IPS-NIHi11 (cell line): ENCODE measurements at regions not wholly inside any gene's neighbourhood (a gene's known extent, or its start where the extent isn't known, plus 50 kb on each side); places are given as distances from the start of the nearest gene placed in this dataset.
"Not testable (repeated sequence)": the region's sequence is repeated elsewhere in the genome, so short reads cannot be mapped to it uniquely, and the experiment has no call there.

Source experiments
- DNase-seq: peaks from one replicate; pipeline ENCODE4 v3.0.0; 2012; ENCODE audit warnings: mixed read lengths, low spot score

DNA sequence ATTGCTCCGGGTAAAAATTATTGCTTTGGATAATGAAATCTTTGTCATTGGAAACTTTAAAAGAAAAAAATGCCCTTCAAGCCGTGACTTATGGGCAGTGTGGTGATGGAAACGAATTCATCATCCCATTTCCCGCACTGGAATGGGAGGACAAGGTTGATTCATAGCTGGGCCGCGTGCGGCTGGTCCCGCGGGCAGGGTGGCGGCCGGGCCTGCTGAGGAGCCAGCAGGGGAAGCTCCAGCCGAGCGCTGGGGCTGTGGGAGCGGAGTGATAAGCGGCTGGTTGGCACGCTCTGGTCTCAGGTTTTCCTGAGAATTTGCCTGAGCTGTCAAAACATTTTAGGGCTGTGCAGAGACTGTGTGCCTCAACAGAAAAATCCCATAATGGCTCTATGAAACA is 351.7 kb downstream of the CDC5L start:
- no peak for DNase-seq

DNA sequence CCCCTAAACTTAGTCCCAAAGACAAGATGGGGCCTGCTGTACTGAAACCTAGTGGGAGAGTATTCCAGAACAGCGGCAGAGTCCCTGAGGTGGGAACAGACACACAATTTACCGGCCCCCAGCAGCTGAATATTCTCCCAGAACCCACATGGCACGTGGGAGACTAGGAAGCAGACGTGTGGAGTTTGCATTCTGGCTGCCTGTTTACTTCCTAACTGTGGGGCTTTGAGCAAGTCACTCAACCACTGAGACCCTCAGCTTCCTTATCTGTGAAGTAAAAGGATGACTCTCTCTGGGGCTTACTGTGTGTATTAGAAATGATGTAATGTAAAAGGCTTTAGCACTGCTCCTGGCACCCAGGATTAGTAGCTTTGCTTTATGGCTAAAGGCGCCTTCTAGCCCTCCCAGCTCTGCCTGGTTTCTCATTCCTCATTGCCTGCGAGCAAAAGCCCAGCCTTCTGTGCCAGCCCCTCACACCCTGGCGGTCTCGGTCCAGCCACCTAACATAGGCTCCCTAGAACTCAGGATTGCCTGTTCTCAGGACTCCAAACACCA is 353.1 kb downstream of the CDC5L start:
- DNase-seq, result no peak

DNA sequence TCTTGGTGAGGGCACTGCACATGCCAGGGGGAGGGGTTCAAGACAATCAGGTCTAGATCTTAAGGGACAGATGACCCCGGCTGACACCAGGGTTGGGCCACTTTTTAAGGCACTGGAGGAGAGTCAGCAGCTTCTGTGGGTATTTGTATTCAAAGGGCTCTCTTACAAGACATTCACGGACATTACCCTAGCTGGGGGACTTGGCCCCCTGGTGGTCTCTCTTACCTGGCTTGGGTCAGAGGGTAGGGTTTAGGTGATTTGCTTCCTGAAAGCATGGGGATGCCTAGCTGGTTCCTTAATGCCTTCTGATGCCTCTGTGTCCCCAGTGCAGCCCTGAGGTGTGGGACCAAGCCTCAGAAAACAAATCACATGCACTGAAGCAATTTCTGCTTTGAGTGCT is 354.7 kb downstream of the CDC5L start:
- no peak for DNase-seq

DNA sequence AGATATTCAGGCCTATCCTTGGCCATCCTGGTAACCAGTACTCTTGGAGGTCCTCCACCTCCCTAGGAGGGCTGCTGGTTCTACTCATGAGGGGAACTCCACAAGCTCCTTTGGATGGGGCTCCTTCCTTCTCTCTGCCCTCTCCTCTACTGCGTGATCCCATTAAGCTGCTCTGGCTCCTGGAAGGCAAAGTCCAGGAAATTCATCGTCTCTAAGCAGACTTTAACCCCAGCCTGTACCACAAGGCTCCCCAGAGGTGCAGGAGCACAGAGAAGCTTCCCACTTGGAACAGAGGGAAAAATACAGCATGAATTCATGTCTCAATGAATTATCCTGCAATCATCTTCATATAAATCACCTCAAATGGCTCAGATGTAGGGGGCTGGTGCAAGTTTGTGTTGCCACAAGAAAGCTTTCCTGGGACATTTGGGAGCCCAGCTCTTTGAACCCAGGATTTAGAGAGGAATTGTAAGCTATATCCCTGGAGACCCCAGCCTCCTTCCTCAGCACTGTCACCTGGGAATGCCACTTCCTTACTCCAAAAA is 355.4 kb downstream of the CDC5L start:
- DNase-seq, result no peak

DNA sequence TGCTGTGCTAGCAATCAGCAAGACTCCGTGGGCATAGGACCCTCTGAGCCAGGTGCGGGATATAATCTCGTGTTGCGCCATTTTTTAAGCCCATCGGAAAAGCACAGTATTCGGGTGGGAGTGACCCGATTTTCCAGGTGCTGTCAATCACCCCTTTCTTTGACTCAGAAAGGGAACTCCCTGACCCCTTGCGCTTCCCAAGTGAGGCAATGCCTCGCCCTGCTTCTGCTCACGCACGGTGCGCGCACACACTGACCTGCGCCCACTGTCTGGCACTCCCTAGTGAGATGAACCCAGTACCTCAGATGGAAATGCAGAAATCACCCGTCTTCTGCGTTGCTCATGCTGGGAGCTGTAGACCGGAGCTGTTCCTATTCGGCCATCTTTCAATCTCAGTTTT is 372.6 kb downstream of the CDC5L start:
- DNase-seq, result not testable (repeated sequence)

DNA sequence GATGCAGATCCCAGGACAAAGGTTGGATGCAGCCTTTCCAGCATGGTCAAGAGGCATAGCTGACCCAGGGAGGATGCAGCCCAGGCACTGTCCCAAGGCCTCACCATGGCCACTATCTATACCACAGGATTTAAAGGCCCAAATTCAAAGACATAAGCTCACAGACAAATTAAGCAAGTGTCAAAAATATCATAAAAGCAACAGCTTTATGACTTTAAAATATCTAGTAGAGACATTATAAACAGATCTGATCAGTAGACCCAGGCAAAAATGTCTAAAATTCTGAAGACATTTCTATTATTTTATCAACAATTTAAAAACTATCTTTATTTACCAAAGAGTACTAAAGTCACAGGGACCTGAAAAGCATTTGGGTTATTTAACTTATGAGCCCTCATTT is 373.5 kb downstream of the CDC5L start:
- DNase-seq, result no peak

DNA sequence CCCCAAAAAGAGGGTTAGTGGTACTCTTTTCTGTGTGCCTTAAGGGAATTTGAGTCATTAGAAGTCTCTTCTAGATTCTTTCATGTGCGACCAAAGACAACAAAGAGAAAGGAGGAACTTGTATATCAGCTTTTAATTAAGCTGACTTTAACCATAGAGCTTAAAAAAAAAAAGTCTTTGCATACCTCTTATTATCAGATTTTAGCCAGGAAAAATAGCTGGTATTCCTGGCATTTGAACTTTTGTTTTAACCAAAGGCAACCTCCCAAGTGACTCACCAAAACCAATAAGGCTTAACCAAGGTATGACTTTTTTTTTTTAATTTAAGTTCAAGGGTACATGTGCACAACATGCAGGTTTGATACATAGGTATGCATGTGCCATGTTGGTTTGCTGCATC is 375.0 kb downstream of the CDC5L start:
- DNase-seq, result no peak

DNA sequence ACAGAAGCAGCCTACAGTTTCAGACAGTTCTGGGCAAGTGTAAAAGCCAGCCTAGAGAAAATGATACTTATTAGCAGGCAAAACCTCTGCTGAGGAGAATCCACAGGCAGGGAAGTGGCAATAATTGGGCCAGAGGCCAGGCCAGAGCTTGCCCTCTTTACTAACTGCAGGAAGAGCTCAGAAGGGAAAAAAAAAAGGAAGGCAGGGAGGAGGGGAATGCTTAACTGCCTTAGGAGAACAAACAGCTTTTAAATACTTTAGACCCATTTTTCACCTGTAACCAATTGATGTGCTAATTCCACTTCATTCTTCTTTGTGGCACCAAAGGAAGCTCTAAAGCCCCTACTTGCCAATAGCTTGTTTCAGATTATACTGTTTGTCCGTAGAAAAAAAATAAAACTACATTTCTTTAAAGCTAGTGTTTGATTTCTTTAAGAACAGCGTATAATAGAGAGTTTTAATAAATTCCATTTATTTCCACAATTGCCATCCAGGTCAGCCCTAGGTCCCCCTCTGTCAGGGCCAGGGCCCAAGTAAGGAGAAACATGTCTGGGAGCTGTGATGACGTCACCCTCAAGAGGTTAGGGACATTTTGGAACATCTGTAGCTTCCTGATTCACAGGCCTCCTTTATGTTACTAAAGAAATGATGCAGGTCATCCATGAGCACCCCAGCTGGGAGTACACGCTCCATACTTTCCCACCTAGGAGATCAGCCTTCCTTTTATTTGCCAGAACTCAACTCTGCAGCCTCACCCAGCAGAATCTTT is 384.3 kb downstream of the CDC5L start:
- no peak for DNase-seq

DNA sequence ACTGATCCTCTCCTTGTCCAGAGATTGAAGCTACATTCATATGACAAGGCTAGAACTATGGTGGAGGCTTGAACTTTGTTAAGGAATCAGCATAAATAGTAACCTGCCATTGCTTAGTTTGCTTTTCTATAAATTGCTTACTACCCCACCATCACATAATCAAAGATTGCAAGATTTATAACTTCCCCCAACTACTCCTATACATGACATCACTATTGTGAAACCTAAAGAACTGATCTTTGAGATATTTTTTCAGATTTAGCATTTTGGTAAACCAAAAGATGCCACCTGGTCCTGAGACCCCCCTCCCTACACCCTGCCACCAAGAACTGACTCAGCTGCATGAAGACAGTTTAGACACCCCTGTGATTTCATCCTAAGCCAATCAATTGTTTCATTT is 385.3 kb downstream of the CDC5L start:
- no peak for DNase-seq

DNA sequence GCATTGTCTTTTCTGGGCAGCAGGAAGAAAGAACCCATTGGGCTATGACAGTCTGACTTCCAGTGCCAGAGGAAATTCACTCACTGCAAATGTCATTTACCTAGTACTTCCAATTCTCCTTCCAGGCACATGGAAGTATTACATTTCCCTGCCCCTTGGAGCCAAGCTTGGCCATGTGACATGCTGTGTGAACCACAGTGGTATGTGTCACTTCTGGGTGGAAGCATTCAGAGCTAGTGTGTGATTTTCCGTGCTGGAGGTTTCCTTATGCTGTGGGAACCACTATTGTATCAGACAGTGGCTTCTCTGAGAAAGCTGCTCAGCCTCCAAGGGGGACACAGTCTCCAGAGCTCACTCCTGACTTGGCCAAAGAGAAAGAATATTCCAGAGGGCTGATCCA is 387.6 kb downstream of the CDC5L start:
- DNase-seq, result no peak

DNA sequence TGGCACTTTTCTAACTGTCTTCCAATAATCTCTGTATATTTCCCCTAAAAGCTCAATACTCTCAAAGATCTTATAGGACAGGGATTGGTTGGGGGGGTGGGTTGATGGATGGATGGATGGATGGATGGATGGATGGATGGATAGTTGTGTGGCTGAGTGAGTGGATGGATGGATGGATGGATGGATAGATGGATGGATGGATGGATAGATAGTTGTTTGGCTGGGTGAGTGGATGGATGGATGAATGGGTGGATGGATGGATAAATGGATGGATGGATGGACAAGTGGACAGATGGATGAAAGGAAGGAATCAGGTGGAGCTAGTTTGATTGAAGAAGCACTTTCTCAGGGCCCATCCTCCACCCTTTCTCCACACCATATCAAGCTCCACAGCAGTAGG is 388.8 kb downstream of the CDC5L start:
- no peak for DNase-seq

DNA sequence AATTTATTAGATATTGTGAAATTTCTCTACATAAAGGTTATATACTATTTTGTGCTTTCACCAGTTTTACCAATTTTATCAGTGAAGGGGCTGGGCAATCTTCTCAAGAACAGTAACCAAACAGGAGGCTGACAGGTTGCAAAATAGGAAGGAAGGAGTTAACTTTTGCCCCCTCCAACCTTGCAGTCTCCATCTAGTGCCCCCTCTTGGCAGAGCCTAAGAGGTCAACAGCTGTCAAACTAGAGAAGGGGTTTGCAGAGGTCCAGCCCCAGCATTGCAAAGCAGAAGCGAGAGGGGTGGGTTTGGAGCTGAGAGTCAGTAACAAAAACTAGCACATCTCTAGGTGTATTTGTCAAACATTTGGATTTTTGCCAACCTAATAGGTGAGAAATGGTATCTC is 391.0 kb downstream of the CDC5L start:
- DNase-seq, result peak; percentile 38
